Hepatocyte (in vitro differentiated cells): ENCODE measurements at regions not wholly inside any gene's neighbourhood (a gene's known extent, or its start where the extent isn't known, plus 50 kb on each side); places are given as distances from the start of the nearest gene placed in this dataset.

Experiments used
- DNase-seq: peaks from one replicate; pipeline ENCODE4 v3.0.0-alpha.2; 2016; ENCODE audit warnings: low spot score
- H2AFZ ChIP-seq: fragments of 200-600 bp; sonication (generic); 2 replicates; pipeline ENCODE4 v1.6.0; 2016; ENCODE audit warnings: antibody characterized with exemption, mild to moderate bottlenecking
- H3K27ac ChIP-seq: fragments of 200-600 bp; sonication (generic); 2 replicates; pipeline ENCODE4 v1.5.1; 2016; ENCODE audit warnings: mild to moderate bottlenecking
- H3K27me3 ChIP-seq: fragments of 200-600 bp; sonication (generic); 2 replicates; pipeline ENCODE4 v1.6.1; 2016
- H3K36me3 ChIP-seq: fragments of 200-600 bp; sonication (generic); replicated peaks from 2 replicates; pipeline ENCODE4 v1.5.1; 2016; ENCODE audit warnings: low read depth; ENCODE audit not compliant: insufficient read depth
- H3K4me1 ChIP-seq: fragments of 200-600 bp; sonication (generic); 2 replicates; pipeline ENCODE4 v1.5.1; 2016; ENCODE audit warnings: mild to moderate bottlenecking, moderate library complexity; ENCODE audit not compliant: insufficient read depth
- H3K4me2 ChIP-seq: fragments of 200-600 bp; sonication (generic); 2 replicates; pipeline ENCODE4 v1.6.0; 2016
- H3K4me3 ChIP-seq: fragments of 200-600 bp; sonication (generic); 2 replicates; pipeline ENCODE4 v1.5.1; 2016; ENCODE audit warnings: mild to moderate bottlenecking
- H3K79me2 ChIP-seq: fragments of 200-600 bp; sonication (generic); 2 replicates; pipeline ENCODE4 v1.6.0; 2017; ENCODE audit warnings: mild to moderate bottlenecking
- H3K9me2 ChIP-seq: fragments of 200-600 bp; sonication (generic); replicated peaks from 2 replicates; pipeline ENCODE4 v1.6.0; 2017; ENCODE audit warnings: mild to moderate bottlenecking; ENCODE audit not compliant: insufficient read depth
- H3K9me3 ChIP-seq: fragments of 200-600 bp; sonication (generic); 2 replicates; pipeline ENCODE4 v1.5.1; 2016; ENCODE audit warnings: low read depth, mild to moderate bottlenecking
- H4K20me1 ChIP-seq: fragments of 200-600 bp; sonication (generic); 2 replicates; pipeline ENCODE4 v1.6.0; 2016; ENCODE audit warnings: mild to moderate bottlenecking; ENCODE audit not compliant: insufficient read depth, poor library complexity, severe bottlenecking
- CTCF ChIP-seq: fragments of 200-600 bp; sonication (generic); IDR thresholded peaks from 2 replicates; pipeline ENCODE4 v1.5.1; 2016; ENCODE audit warnings: antibody characterized with exemption, mild to moderate bottlenecking; ENCODE audit not compliant: poor library complexity
- EZH2 ChIP-seq: fragments of 200-600 bp; sonication (generic); IDR thresholded peaks from 2 replicates; pipeline ENCODE4 v1.6.1; 2016; ENCODE audit warnings: antibody characterized with exemption, mild to moderate bottlenecking, borderline replicate concordance
- EZH2phosphoT487 ChIP-seq: fragments of 200-600 bp; sonication (generic); IDR thresholded peaks from one replicate; pipeline ENCODE4 v1.6.1; 2018; ENCODE audit warnings: antibody characterized with exemption, mild to moderate bottlenecking, low read depth, moderate library complexity; ENCODE audit not compliant: unreplicated experiment, severe bottlenecking
- WGBS: methylation state at CpG from one replicate; pipeline ENCODE4 v1.1.6; 2016; ENCODE audit warnings: low lambda C conversion rate; ENCODE audit errors: missing lambda C conversion rate; 5-methylcytosine and 5-hydroxymethylcytosine counted together

GRCh38 chr3:127428344-127428997, 140.6 kb upstream of the PRR20G start:
- no peaks in the 10 kb centered on the region for H3K79me2 ChIP-seq
- 85% methylated on average over 2 of the region's 2 CpGs for WGBS
- no peak for DNase-seq
- H3K27ac ChIP-seq: no peak overlapping the region
- no peak overlapping the region for H3K4me3 ChIP-seq
- H4K20me1 ChIP-seq: no peaks in the 10 kb centered on the region
- peaks cover 13% of the 10 kb centered on the region for H3K27me3 ChIP-seq
- no peaks in the 10 kb centered on the region for H3K36me3 ChIP-seq
- H3K9me2 ChIP-seq: no peaks in the 10 kb centered on the region
- no peak overlapping the region for H3K4me2 ChIP-seq
- H3K9me3 ChIP-seq: no peaks in the 10 kb centered on the region
- H2AFZ ChIP-seq: no peak overlapping the region
- H3K4me1 ChIP-seq: no peaks in the 10 kb centered on the region
- TF ChIP-seq EZH2phosphoT487 (no peak), EZH2 (no peak), CTCF (no peak)

GRCh38 chr3:127427666-127428065, 139.8 kb upstream of the PRR20G start:
- no peak overlapping the region for H3K4me3 ChIP-seq
- H4K20me1 ChIP-seq: no peaks in the 10 kb centered on the region
- no peak overlapping the region for H3K4me2 ChIP-seq
- 90% methylated on average over 8 of the region's 8 CpGs for WGBS
- H2AFZ ChIP-seq: no peak overlapping the region
- DNase-seq: no peak
- no peaks in the 10 kb centered on the region for H3K9me3 ChIP-seq
- H3K4me1 ChIP-seq: no peaks in the 10 kb centered on the region
- no peak overlapping the region for H3K27ac ChIP-seq
- no peaks in the 10 kb centered on the region for H3K36me3 ChIP-seq
- H3K9me2 ChIP-seq: no peaks in the 10 kb centered on the region
- peaks cover 13% of the 10 kb centered on the region for H3K27me3 ChIP-seq
- TF ChIP-seq EZH2phosphoT487 (no peak), EZH2 (no peak)
- no peaks in the 10 kb centered on the region for H3K79me2 ChIP-seq

GRCh38 chr3:127427156-127427555, 139.3 kb upstream of the PRR20G start:
- H3K9me2 ChIP-seq: no peaks in the 10 kb centered on the region
- H3K27ac ChIP-seq: no peak overlapping the region
- H3K79me2 ChIP-seq: no peaks in the 10 kb centered on the region
- no peaks in the 10 kb centered on the region for H4K20me1 ChIP-seq
- TF ChIP-seq EZH2phosphoT487 (no peak), CTCF (no peak), EZH2 (no peak)
- H3K9me3 ChIP-seq: no peaks in the 10 kb centered on the region
- no peak overlapping the region for H2AFZ ChIP-seq
- H3K27me3 ChIP-seq: peaks cover 16% of the 10 kb centered on the region
- DNase-seq: no peak
- no peak overlapping the region for H3K4me2 ChIP-seq
- WGBS: 79% methylated on average over 6 of the region's 6 CpGs
- no peaks in the 10 kb centered on the region for H3K4me1 ChIP-seq
- no peaks in the 10 kb centered on the region for H3K36me3 ChIP-seq
- H3K4me3 ChIP-seq: no peak overlapping the region

GRCh38 chr3:127426444-127427153, 138.8 kb upstream of the PRR20G start:
- H3K36me3 ChIP-seq: no peaks in the 10 kb centered on the region
- no peak overlapping the region for H3K4me2 ChIP-seq
- H2AFZ ChIP-seq: no peak overlapping the region
- peaks cover 17% of the 10 kb centered on the region for H3K27me3 ChIP-seq
- H4K20me1 ChIP-seq: no peaks in the 10 kb centered on the region
- H3K4me3 ChIP-seq: no peak overlapping the region
- 58% methylated on average over 18 of the region's 18 CpGs for WGBS
- H3K4me1 ChIP-seq: no peaks in the 10 kb centered on the region
- no peak overlapping the region for H3K27ac ChIP-seq
- no peak for DNase-seq
- TF ChIP-seq CTCF: no peak
- no peak for TF ChIP-seq EZH2
- no peak for TF ChIP-seq EZH2phosphoT487
- H3K79me2 ChIP-seq: no peaks in the 10 kb centered on the region
- no peaks in the 10 kb centered on the region for H3K9me2 ChIP-seq
- H3K9me3 ChIP-seq: no peaks in the 10 kb centered on the region
